HG02759 (cell line): ENCODE measurements at regions not wholly inside any gene's neighbourhood (a gene's known extent, or its start where the extent isn't known, plus 50 kb on each side); places are given as distances from the start of the nearest gene placed in this dataset.
"Not testable (repeated sequence)": the region's sequence is repeated elsewhere in the genome, so short reads cannot be mapped to it uniquely, and the experiment has no call there.

Source experiments
- ATAC-seq: cut with Tn5 transposase; IDR thresholded peaks from one replicate; pipeline ENCODE4 v1.9.1; 2021; ENCODE audit warnings: mild to moderate bottlenecking, moderate library complexity; ENCODE audit not compliant: unreplicated experiment

DNA sequence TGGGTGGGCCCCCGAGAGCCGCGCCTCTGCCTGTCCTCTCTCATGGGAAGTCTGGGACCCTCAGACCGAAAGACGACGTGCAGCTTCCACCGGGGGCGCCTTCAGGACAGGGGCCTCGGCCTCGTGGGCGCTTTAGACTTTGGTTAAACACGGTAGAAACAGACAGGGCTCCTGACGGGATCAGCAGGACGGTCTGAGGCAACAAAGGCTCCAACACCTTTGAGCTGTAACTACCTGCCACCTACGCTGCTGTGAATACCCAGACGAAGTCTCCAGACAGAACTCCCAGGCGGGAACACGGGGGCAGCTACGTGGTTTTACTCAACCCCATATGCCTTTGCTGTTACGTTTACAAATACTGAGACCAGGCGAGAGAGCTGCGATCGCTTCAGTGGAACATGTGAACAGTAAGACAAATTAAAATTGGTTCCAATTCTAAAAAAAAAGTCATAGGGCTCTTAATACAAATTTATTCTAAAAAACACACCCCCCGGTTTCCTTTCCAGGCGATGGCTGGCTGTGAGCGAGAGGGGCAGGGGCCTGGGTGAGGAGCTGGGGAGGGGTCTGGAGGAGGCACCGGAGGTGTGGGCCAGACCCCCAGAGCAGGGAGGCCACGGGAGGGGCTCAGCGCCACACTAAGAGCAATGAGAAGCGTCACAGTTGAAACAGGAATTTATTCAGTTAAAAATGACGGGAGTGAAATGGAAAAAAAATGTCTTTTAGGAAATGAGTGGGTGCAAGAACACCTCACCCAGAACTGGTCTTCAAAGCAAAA lies 453.2 kb downstream of the QKI start:
- no peak for ATAC-seq

DNA sequence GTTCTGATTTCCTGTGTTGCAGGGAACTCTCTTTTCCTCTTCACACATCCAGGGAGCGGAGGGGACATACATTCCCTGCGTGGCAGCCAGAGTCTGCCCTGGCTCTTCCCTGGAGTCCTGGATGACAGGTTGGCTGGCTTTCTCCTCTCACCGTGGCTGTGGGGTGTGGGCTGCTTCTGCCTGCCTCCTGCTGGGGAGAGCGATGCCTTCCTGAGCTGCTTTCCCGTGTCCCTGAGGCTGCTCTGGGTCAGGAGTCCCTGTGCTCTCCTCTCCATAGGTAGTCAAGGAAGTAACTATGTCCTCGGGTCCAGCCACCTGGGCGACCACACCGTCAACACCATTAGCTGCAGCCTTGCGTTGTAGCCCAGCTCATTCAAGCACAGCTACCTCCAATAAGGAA lies 451.7 kb downstream of the QKI start:
- ATAC-seq, result no peak

DNA sequence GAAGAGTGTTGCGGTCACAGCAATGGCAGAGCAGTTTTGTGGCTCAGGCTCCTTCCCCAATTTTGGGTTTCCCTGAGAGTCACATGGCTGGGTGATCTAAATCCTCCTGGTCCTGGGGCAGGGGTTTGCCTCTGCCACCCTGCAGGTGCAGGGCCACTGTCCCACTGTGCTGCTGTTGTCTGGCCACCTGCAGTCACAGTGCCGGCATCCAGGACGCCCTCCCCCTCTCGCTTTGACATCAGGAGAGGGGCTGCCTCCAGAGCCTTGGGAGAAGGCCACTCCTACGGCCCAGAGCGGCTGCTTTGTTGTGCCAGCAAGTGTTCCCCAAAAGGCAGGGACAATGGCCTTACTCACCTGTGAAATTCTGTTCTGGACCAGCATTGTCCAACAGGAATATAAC lies 449.0 kb downstream of the QKI start:
- ATAC-seq, result no peak

DNA sequence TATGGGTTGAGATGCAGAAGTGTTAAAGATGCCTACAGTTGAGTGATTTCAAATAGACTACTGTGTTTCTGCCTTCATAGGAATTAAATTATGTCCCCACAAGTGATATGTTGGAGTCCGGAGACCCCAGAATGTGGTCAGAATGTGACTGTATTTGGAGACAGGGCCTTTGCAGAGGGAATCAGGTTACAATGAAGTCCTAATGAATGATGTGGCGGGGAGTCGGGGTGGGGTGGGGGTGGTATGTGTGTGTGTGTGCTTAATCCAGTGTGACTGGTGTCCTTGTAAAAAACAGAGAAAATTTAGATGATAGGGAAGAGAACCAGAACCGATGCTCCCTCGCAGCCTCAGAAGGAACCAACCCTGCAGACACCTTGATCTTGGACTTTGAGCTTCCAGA lies 448.2 kb downstream of the QKI start:
- no peak for ATAC-seq

DNA sequence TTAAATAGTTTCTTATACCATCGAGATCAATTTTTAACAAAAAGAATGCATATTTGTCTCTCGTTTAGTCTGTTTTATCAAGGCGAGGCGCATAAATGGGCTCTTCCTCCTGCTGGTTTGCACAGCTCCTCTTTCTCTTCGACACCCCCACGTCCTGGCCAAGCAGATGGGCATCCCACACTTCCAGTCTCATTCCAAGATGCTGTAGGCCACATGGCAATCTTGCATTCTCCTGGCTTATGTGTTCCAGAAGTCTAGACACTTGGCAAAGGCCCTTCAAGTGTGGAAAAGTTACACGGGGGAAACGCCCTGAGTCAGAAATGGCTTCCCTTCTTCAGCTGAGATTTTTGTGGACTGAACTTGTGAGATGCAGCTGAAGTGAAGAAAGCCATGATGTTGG lies 447.1 kb downstream of the QKI start:
- no peak for ATAC-seq

DNA sequence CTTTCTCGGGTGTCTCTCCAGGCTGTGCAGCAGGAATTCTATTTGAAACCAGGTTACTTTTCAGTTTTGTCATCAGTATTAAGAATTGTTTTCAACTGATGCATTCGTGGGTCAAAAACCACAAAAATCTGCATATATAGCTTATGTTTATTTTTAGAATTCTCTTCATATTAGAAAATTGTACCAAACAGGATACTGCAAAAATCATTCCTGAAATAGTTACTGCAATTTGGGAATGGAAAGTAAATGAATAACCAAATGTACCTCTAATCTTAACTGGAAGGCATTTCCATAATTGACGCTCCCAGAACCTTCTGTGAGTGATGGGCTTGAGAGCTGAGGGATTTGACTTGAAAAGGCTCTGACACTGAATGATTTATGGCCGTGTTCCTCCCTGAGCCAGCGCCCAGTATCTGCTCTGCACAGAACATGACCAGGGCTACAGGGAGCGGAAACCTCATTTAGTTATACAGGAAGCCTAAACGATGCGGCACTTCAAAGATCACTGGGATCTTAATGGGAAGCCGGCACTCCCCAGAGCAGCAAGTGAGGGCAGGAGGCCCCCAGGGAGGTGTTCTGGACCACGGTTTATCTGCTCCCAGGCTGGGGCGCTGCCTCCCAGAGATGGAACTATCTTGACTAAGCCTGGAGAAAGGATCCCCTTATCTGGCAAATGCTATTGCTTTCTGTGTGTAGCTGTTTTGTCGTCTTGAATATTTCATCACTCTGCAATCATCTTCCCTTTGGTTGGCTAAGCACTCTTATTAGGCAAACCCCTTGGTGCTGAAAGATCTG lies 446.0 kb downstream of the QKI start:
- no peak for ATAC-seq

DNA sequence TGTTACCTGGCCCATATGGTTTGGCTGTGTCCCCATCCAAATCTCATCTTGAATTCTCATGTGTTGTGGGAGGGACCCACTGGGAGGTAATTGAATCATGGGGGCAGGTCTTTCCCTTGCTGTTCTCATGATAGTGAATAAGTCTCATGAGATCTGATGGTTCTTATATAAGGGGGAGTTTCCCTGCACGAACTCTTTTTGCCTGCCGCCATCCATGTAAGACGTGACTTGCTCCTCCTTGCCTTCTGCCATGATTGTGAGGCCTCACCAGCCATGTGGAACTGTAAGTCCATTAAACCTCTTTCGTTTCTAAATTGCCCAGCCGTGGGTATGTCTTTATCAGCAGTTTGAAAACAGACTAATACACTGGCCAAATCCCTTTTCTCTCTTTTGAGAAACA lies 444.4 kb downstream of the QKI start:
- not testable (repeated sequence) for ATAC-seq

DNA sequence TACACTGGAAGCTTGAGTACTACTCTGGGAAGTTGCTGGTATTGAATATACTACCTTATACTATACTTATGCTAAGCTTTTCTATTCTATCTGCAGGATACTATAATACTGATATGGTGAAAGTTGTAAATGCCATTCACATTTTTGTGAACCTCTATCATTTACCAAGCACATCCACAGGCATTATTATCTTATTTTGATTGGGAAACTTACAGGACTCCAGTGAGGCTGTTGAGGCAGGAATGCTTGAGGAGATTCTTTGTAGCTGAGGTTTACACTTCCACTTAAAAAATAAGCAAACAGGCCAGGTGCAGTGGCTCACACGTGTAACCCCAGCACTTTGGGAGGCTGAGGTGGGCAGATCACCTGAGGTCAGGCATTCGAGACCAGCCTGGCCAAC lies 442.9 kb downstream of the QKI start:
- no peak for ATAC-seq

DNA sequence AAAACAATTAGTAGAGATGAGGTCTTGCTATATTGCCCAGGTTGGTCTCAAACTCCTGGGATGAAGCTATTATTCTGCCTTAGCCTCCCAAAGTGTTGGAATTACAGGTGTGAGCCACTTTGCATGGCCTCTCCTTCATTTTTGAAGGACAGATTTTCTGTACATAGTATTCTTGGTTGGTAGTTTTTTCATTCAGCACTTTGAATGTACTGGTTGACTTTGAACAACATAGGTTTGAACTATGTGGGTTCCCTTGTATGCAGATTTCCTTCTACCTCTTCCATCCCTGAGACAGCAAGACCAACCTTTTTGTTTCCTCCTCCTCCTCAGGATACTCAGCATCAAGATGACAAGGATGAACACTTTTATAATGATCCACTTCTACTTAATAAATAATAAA lies 436.4 kb downstream of the QKI start:
- ATAC-seq, result no peak

DNA sequence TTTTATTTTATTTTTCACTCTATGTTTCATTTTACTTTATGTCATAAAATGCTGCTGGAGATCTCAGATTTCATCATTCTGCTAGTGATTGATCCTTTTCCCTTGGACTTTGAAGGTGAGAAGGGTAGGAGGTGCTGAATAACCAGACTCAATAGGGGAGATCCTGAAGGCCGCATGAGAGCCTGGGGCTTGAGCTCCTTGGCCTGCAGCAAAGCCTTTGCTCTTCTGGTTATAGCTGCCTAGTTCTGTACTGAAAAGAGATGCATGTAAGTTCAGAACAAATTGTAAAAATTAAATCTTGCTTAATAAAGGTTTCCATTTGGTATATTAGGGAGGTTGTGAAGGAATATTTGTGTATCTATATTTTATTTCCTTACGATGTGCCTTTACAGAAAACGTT lies 430.2 kb downstream of the QKI start:
- no peak for ATAC-seq

DNA sequence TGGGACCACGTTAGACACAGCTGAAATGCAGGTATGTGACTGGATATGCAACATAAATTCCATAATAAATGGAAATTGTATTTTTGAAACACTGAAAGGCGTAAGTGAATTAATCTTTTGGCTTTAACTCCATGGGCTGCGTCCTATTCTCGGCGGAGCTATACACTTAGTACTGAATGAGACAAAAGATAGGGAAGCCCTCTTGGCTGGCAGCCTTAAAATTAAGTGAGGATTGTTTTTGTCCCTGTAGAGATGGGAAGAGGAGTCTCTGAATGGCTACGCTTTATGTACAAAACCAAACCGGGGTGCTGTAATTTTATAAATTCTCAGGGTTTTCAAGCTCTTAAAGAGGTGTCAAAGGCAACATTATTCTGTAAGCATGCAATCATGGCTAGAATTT lies 429.8 kb downstream of the QKI start:
- no peak for ATAC-seq

DNA sequence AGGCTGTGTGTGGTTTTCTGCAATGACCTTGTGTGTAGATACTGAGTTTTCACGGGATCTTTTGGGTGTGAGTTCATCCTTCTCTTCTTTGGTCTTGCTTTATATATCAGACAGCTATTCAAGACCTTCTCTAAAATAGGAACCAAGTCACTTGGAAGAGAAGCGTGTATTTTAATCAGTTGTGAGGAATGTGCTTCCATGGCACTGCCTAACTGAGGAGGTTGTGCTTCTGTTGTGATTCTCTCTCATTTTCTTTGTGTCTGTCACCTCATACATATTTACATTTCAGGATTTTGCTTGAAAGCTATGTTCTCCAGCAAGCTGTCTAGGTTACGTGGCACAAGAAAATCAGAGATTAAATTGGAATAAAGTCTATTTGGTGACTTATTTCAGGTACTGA lies 428.7 kb downstream of the QKI start:
- ATAC-seq, result no peak

DNA sequence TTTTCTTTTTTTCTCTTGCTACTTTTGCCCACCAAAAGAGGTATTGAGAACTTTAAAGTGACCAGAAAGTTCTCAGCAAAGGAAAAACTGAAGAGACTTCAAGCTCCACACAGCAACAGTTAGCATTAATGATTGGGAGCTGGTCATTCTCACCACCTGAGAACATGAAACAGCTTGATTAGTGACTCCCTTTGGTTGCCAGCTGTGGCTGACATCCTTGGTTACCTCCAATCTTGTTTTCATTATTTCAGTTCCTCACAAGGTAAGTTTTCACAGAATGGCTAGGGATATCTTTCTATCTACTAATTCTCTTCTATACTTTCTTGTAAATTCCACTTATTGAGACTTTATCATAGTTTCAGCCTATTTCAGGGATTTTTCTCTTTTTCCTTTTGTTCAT lies 427.9 kb downstream of the QKI start:
- ATAC-seq, result no peak

DNA sequence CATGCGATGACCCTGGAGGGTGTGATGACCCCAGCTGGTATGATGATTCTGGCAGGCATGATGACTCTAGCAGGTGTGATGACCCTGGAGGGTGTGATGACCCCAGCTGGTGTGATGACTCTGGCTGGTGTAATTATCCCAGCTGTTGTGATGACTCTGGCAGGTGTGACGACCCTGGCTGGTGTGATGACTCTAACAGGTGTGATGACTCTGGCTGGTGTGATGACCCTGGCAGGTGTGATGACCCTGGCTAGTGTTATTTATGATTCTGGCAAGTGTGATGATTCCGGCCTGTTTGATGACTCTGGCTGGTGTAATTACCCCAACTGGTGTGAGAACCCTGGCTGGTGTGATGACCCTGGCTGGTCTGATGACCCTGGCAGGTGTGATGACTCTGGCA lies 427.2 kb downstream of the QKI start:
- no peak for ATAC-seq

DNA sequence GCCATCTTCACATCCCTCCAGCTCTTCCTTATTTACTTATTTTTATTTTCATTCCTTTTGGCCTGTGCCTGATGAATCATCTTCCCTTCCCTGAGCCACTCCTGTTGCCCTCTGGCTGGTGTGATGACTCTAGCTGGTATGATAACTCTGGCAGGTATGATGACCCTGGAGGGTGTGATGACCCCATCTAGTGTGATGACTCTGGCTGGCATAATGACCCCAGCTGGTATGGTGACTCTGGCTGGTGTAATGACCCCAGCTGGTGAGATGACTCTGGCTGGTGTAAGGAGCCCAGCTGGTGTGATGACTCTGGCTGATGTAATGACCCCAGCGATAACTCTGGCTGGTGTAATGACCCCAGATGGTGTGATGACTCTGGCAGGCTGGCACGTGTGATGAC lies 426.8 kb downstream of the QKI start:
- ATAC-seq, result no peak

DNA sequence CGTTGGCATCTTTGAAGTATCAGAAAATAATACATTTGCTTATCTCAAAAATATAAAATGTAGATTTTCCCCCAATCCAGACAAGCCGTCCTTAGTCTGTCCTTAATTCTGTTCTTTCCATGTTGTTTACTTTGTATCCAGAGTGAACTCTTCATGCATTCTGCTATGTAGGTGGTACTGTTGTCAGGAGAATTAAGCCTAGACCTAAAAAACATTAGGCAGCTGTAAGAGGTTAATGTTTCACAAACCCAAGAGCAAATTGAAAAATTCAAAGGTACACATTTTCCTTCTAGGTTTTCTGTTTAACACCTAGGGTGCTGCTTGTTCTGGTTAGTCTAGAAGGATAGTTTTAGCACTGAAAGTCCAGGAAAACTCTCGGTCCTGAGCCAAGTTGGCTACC lies 426.4 kb downstream of the QKI start:
- ATAC-seq, result no peak

DNA sequence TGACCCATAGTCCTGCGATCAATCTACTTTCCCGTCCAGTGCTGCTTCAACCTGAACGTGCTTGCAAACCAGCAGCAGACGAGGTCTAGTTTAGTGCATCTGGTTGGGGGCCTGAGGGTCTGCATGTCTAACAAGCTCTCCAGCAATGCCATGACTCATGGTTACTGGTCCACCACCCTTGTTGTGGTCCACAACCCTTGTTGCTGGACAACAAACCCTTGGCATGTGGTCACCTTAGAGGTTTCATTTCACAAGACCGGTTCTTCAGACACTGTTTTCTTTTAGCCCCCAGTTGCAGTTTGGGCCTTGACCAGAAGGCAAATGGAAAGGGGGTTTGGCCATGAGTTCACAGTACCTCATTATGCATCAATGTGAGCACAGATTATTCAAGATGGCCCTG lies 424.8 kb downstream of the QKI start:
- ATAC-seq, result no peak

DNA sequence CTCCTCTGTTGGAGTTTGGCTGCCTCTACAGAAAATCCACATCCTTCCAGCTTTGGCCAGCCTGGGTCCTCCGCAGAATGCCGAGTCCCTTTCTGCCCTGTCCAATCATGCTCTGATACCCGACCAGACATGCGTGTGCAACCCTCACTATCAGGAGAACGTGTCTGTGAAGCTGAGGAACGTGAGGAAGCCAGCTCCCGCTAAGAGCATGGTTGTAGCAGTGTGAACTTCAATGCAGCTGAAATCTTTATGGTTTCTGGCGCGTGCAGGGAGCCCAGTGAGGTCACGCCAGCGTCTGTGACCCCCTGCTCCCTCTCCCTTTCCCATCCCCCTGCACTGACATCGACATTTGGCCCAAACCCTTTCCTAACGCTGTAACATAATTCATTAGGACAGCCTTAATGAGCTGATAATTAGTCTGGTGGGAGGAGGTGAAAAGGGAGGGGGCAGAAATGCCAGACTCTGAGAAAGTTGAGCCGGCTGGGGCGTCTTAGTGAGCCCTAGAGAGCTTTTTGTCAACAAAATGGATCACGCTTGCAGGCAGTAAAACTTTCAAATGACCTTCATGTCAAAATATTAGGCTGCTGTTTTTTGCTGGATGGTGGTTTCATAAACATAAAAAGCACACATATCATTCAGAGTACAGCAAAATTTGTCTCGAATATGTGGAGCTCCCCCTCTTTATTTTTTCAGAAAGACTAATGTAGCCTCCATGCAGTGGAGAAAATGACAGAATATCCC lies 423.3 kb downstream of the QKI start:
- no peak for ATAC-seq

DNA sequence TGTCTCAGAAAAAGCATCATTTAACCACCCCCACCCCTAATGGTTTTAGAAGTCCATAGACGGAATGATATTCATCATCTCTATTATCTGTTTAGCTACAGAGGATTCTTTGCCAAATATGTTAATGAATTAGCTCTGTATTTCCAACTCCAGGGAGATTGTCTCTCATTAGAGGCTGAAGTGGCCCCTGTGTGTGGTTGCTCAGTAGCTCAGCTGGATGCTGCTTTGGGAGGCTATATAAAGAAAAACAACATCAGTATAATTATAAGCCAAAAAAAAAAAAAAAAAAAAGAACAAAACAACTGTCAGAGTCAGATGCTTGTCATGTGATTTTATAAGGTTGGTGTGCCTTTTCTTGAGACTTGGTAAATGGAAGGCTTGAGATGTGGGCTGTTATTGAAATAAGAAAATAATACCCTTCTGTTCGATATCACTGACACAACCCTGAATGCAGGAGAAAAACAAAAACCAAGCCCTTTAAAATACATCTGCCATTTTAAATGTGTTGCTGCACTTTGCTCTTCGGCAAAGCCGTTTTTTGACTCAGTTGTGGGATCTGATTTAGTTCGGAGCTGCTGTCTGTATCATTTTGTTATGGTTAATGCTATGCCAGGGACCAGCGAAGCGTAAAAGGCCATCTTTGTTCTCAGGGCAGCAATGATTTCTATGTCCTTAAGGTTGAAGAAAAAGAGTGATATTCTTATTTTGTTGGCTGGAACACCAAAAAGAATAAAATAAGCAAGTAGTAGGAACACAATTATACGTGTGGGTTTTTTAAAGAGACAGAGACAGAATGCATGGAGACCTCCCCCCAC lies 422.6 kb downstream of the QKI start:
- ATAC-seq, result no peak

DNA sequence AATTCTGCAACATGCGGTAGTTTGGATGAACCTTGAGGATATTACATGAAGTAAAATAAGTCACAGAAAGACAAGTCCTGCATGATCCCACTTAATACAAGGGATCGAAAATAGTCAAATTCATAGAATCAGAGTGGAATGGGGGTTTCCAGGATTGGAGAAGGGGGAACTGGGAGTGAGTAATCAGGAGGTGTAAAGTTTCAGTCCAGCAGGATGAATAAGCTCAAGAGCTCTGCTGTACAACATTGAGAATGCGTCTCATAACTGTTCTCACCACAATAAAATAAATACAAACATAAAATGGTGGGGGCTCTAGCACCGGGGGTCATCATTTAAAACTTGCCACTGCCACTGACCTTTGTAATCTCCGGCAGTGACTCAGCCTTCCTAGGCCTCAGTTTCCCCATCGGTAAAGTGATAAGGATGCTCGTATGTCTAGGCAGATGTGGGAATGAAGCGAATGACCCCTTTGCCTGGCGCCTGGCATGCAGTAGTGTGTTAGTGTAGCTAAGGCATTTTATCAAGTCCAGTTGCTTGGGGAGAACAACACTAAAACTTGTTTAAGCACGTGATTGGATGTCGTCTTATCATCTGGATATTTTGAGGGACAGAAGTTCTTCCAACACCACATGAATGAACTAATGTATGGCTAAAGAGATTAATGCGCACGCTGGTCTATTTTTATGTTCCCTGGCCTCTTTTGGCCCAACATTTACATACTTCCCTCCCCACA lies 421.1 kb downstream of the QKI start:
- ATAC-seq, result no peak
